ENCODE measurements at regions not wholly inside any gene's neighbourhood (a gene's known extent, or its start where the extent isn't known, plus 50 kb on each side); places are given as distances from the start of the nearest gene placed in this dataset.
"Not testable (repeated sequence)": the region's sequence is repeated elsewhere in the genome, so short reads cannot be mapped to it uniquely, and the experiment has no call there.

DNA sequence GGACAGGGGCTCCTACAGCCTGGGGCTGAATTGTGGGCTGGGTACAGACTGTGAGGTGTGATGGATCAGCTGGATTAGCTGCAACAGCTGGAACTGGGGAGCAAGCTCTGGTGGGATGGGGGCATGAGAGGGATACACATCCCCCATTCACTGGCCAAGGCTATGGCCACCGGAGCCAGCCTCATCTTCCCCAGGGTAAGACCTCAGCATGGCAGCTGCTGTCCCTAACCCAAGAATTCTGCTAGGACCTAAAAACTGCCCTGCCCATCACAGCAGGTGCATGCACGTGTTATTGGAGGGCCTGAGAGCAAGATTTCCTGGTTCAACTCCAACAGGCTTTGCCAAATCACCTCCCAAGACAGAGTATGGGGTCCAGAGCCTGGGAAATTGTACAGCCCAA, 258.6 kb upstream of the AGTR2 start:
- H3K4me1 ChIP-seq (ENCODE audit: control insufficient read depth, insufficient read depth, low read length): no peaks in the 10 kb centered on the region
- H3K27ac ChIP-seq (ENCODE audit: low read length): no peak overlapping the region
- DNase-seq: no peak
- H3K27me3 ChIP-seq (ENCODE audit: control insufficient read depth, insufficient read depth, low read length): no peaks in the 10 kb centered on the region
- H3K4me3 ChIP-seq (ENCODE audit: low read length): no peak overlapping the region
- H3K36me3 ChIP-seq (ENCODE audit: control insufficient read depth, insufficient read depth, low read length): no peaks in the 10 kb centered on the region
- WGBS (ENCODE audit: insufficient coverage, low lambda C conversion rate): no CpG with 5 or more reads among the region's 2 CpGs
- H3K9me3 ChIP-seq (ENCODE audit: control insufficient read depth, low read depth, low read length): peaks cover 4% of the 10 kb centered on the region

GRCh38 chrX:115912372-115912897, 258.1 kb upstream of the AGTR2 start:
- no peaks in the 10 kb centered on the region for H3K27me3 ChIP-seq (ENCODE audit: control insufficient read depth, insufficient read depth, low read length)
- no peak overlapping the region for H3K4me3 ChIP-seq (ENCODE audit: low read length)
- no peak for DNase-seq
- H3K36me3 ChIP-seq (ENCODE audit: control insufficient read depth, insufficient read depth, low read length): no peaks in the 10 kb centered on the region
- no peak overlapping the region for H3K27ac ChIP-seq (ENCODE audit: low read length)
- H3K9me3 ChIP-seq (ENCODE audit: control insufficient read depth, low read depth, low read length): peaks cover 4% of the 10 kb centered on the region
- WGBS (ENCODE audit: insufficient coverage, low lambda C conversion rate): no CpG with 5 or more reads among the region's 2 CpGs
- H3K4me1 ChIP-seq (ENCODE audit: control insufficient read depth, insufficient read depth, low read length): no peaks in the 10 kb centered on the region

GRCh38 chrX:115913575-115913974, 257.0 kb upstream of the AGTR2 start:
- H3K36me3 ChIP-seq (ENCODE audit: control insufficient read depth, insufficient read depth, low read length): no peaks in the 10 kb centered on the region
- H3K27me3 ChIP-seq (ENCODE audit: control insufficient read depth, insufficient read depth, low read length): no peaks in the 10 kb centered on the region
- no peak overlapping the region for H3K4me3 ChIP-seq (ENCODE audit: low read length)
- no peaks in the 10 kb centered on the region for H3K4me1 ChIP-seq (ENCODE audit: control insufficient read depth, insufficient read depth, low read length)
- DNase-seq: no peak
- H3K27ac ChIP-seq (ENCODE audit: low read length): no peak overlapping the region
- H3K9me3 ChIP-seq (ENCODE audit: control insufficient read depth, low read depth, low read length): peaks cover 4% of the 10 kb centered on the region

GRCh38 chrX:115915625-115916024, 254.9 kb upstream of the AGTR2 start:
- H3K4me1 ChIP-seq (ENCODE audit: control insufficient read depth, insufficient read depth, low read length); H3K4me3 ChIP-seq (ENCODE audit: low read length); DNase-seq; H3K27me3 ChIP-seq (ENCODE audit: control insufficient read depth, insufficient read depth, low read length); H3K9me3 ChIP-seq (ENCODE audit: control insufficient read depth, low read depth, low read length); H3K27ac ChIP-seq (ENCODE audit: low read length); H3K36me3 ChIP-seq (ENCODE audit: control insufficient read depth, insufficient read depth, low read length): not testable (repeated sequence)
- WGBS (ENCODE audit: insufficient coverage, low lambda C conversion rate): no CpG with 5 or more reads among the region's 3 CpGs

- Histone ChIP-seq H3K4me3 (ENCODE audit: low read length) (no peak overlapping the region), H3K36me3 (ENCODE audit: control insufficient read depth, insufficient read depth, low read length) (no peaks in the 10 kb centered on the region), H3K27ac (ENCODE audit: low read length) (no peak overlapping the region), H3K27me3 (ENCODE audit: control insufficient read depth, insufficient read depth, low read length) (no peaks in the 10 kb centered on the region), H3K9me3 (ENCODE audit: control insufficient read depth, low read depth, low read length) (no peaks in the 10 kb centered on the region), H3K4me1 (ENCODE audit: control insufficient read depth, insufficient read depth, low read length) (no peaks in the 10 kb centered on the region)
- WGBS (ENCODE audit: insufficient coverage, low lambda C conversion rate): no CpG with 5 or more reads among the region's 1 CpG
- no peak for DNase-seq
Measured at GRCh38 chrX:115929480-115929879, 241.1 kb upstream of the AGTR2 start.

GRCh38 chrX:115936008-115936407, 234.5 kb upstream of the AGTR2 start:
- Histone ChIP-seq H3K36me3 (ENCODE audit: control insufficient read depth, insufficient read depth, low read length) (peaks cover 2% of the 10 kb centered on the region), H3K4me1 (ENCODE audit: control insufficient read depth, insufficient read depth, low read length) (no peaks in the 10 kb centered on the region), H3K9me3 (ENCODE audit: control insufficient read depth, low read depth, low read length) (peaks cover 1% of the 10 kb centered on the region), H3K27ac (ENCODE audit: low read length) (no peak overlapping the region), H3K27me3 (ENCODE audit: control insufficient read depth, insufficient read depth, low read length) (no peaks in the 10 kb centered on the region), H3K4me3 (ENCODE audit: low read length) (no peak overlapping the region)
- DNase-seq: no peak
- no CpG with 5 or more reads among the region's 5 CpGs for WGBS (ENCODE audit: insufficient coverage, low lambda C conversion rate)

- WGBS (ENCODE audit: insufficient coverage, low lambda C conversion rate): no CpG with 5 or more reads among the region's 2 CpGs
- peaks cover 3% of the 10 kb centered on the region for H3K9me3 ChIP-seq (ENCODE audit: control insufficient read depth, low read depth, low read length)
- H3K4me3 ChIP-seq (ENCODE audit: low read length): no peak overlapping the region
- no peak overlapping the region for H3K27ac ChIP-seq (ENCODE audit: low read length)
- DNase-seq: no peak
- peaks cover 2% of the 10 kb centered on the region for H3K36me3 ChIP-seq (ENCODE audit: control insufficient read depth, insufficient read depth, low read length)
- no peaks in the 10 kb centered on the region for H3K4me1 ChIP-seq (ENCODE audit: control insufficient read depth, insufficient read depth, low read length)
- H3K27me3 ChIP-seq (ENCODE audit: control insufficient read depth, insufficient read depth, low read length): no peaks in the 10 kb centered on the region
Measured at GRCh38 chrX:115939070-115939469, 231.5 kb upstream of the AGTR2 start.

- WGBS (ENCODE audit: insufficient coverage, low lambda C conversion rate): no CpG with 5 or more reads among the region's 2 CpGs
- H3K4me3 ChIP-seq (ENCODE audit: low read length): no peak overlapping the region
- no peak for DNase-seq
- H3K27me3 ChIP-seq (ENCODE audit: control insufficient read depth, insufficient read depth, low read length): no peaks in the 10 kb centered on the region
- H3K4me1 ChIP-seq (ENCODE audit: control insufficient read depth, insufficient read depth, low read length): no peaks in the 10 kb centered on the region
- no peak overlapping the region for H3K27ac ChIP-seq (ENCODE audit: low read length)
- H3K9me3 ChIP-seq (ENCODE audit: control insufficient read depth, low read depth, low read length): peaks cover 3% of the 10 kb centered on the region
- H3K36me3 ChIP-seq (ENCODE audit: control insufficient read depth, insufficient read depth, low read length): peaks cover 2% of the 10 kb centered on the region
Measured at GRCh38 chrX:115939636-115940160, 230.8 kb upstream of the AGTR2 start.

- H3K9me3 ChIP-seq (ENCODE audit: control insufficient read depth, low read depth, low read length): peaks cover 3% of the 10 kb centered on the region
- peaks cover 2% of the 10 kb centered on the region for H3K36me3 ChIP-seq (ENCODE audit: control insufficient read depth, insufficient read depth, low read length)
- H3K27me3 ChIP-seq (ENCODE audit: control insufficient read depth, insufficient read depth, low read length): no peaks in the 10 kb centered on the region
- DNase-seq: no peak
- H3K4me1 ChIP-seq (ENCODE audit: control insufficient read depth, insufficient read depth, low read length): no peaks in the 10 kb centered on the region
- H3K4me3 ChIP-seq (ENCODE audit: low read length): no peak overlapping the region
- H3K27ac ChIP-seq (ENCODE audit: low read length): no peak overlapping the region
- no CpG with 5 or more reads among the region's 2 CpGs for WGBS (ENCODE audit: insufficient coverage, low lambda C conversion rate)
Measured at GRCh38 chrX:115940348-115940747, 230.2 kb upstream of the AGTR2 start.

DNA sequence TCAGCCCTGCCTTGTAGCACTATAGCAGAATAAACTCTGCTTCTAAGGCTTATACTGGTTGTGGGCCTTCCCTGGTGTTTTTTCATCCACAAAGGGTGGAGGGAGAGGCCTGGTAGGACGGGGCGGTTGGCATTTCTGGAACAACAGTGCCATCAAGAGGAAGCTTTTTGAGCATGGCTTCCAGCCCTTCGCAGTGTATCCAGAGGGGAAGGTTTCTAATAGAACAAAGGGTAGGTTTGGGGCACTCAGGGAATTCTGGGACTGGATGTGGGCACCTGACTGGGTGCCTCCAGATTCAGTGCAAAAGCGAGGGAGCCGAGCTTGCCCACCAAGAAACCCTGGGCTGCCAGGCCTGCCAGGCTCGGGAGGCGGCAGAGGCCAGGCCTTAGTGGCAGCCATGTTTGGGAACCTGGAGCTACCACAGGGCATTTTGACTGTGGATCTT, 229.6 kb upstream of the AGTR2 start:
- Histone ChIP-seq H3K27ac (ENCODE audit: low read length) (no peak overlapping the region), H3K27me3 (ENCODE audit: control insufficient read depth, insufficient read depth, low read length) (no peaks in the 10 kb centered on the region), H3K36me3 (ENCODE audit: control insufficient read depth, insufficient read depth, low read length) (peaks cover under 1% of the 10 kb centered on the region), H3K4me1 (ENCODE audit: control insufficient read depth, insufficient read depth, low read length) (no peaks in the 10 kb centered on the region), H3K9me3 (ENCODE audit: control insufficient read depth, low read depth, low read length) (peaks cover 4% of the 10 kb centered on the region), H3K4me3 (ENCODE audit: low read length) (no peak overlapping the region)
- WGBS (ENCODE audit: insufficient coverage, low lambda C conversion rate): no CpG with 5 or more reads among the region's 7 CpGs
- DNase-seq: peak in 1 of 2 donors; percentile 74

DNA sequence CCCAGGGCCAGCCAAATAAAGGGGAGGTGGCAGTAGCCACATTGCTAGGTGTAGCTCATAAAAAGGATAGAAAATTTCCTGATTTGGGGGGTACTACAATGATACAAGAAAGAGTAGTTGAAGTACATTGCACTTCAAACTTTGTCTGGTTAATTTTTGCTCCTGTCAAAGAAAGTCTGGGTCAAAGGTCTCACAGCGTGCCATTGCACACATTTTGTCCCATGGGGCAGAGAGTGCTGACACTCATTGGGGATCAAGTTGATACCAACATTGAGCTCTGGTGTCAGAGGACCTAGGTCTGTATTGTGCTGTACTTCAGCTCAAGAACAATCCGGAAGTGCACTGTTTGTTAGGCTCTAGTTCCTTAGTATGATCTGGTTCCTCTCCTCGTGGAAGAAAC, 229.2 kb upstream of the AGTR2 start:
- Histone ChIP-seq H3K4me1 (ENCODE audit: control insufficient read depth, insufficient read depth, low read length) (no peaks in the 10 kb centered on the region), H3K4me3 (ENCODE audit: low read length) (no peak overlapping the region), H3K27ac (ENCODE audit: low read length) (no peak overlapping the region), H3K36me3 (ENCODE audit: control insufficient read depth, insufficient read depth, low read length) (no peaks in the 10 kb centered on the region), H3K27me3 (ENCODE audit: control insufficient read depth, insufficient read depth, low read length) (no peaks in the 10 kb centered on the region), H3K9me3 (ENCODE audit: control insufficient read depth, low read depth, low read length) (peaks cover 7% of the 10 kb centered on the region)
- DNase-seq: no peak
- no CpG with 5 or more reads among the region's 3 CpGs for WGBS (ENCODE audit: insufficient coverage, low lambda C conversion rate)
